Nephron progenitor cell (in vitro differentiated cells): ENCODE measurements at regions not wholly inside any gene's neighbourhood (a gene's known extent, or its start where the extent isn't known, plus 50 kb on each side); places are given as distances from the start of the nearest gene placed in this dataset.

Source experiments
- DNase-seq: peaks from one replicate; pipeline ENCODE4 v3.0.0; 2021
- H3K27ac Mint-ChIP-seq: 2 replicates; pipeline ENCODE4 v1.8.0; 2021; ENCODE audit warnings: mild to moderate bottlenecking, moderate library complexity, mixed read lengths
- H3K27me3 Mint-ChIP-seq: 2 replicates; pipeline ENCODE4 v1.8.0; 2021; ENCODE audit warnings: mild to moderate bottlenecking, low read depth, mixed read lengths; ENCODE audit not compliant: poor library complexity
- H3K36me3 Mint-ChIP-seq: 2 replicates; pipeline ENCODE4 v1.8.0; 2021; ENCODE audit warnings: low read depth, mixed read lengths
- H3K4me1 Mint-ChIP-seq: 2 replicates; pipeline ENCODE4 v1.8.0; 2021; ENCODE audit warnings: mixed read lengths
- H3K4me3 Mint-ChIP-seq: 2 replicates; pipeline ENCODE4 v1.8.0; 2021; ENCODE audit warnings: mild to moderate bottlenecking, moderate library complexity, mixed read lengths
- H3K9me3 Mint-ChIP-seq: 2 replicates; pipeline ENCODE4 v1.8.0; 2021; ENCODE audit warnings: mild to moderate bottlenecking, moderate library complexity, mixed read lengths
- CTCF ChIP-seq: fragments of 200-600 bp; sonication (generic); IDR thresholded peaks from 2 replicates; pipeline ENCODE4 v1.5.0; 2021; ENCODE audit warnings: antibody characterized with exemption

- Mint-ChIP-seq H3K9me3 (peaks cover 8% of the 10 kb centered on the region), H3K27ac (no peak overlapping the region), H3K4me3 (no peak overlapping the region), H3K27me3 (peaks cover 23% of the 10 kb centered on the region), H3K36me3 (no peaks in the 10 kb centered on the region), H3K4me1 (no peaks in the 10 kb centered on the region)
- TF ChIP-seq CTCF = no peak
- no peak for DNase-seq
Observed at GRCh38 chr15:100794008-100794407, 85.6 kb upstream of the ALDH1A3 start.

- Mint-ChIP-seq H3K27me3 (peaks cover 7% of the 10 kb centered on the region), H3K4me1 (peaks cover 21% of the 10 kb centered on the region), H3K4me3 (no peak overlapping the region), H3K9me3 (peaks cover 21% of the 10 kb centered on the region), H3K36me3 (no peaks in the 10 kb centered on the region), H3K27ac (no peak overlapping the region)
- no peak for DNase-seq
- TF ChIP-seq CTCF = no peak
Observed at GRCh38 chr15:100801256-100801900, 78.3 kb upstream of the ALDH1A3 start.

GRCh38 chr15:100802421-100803170 is 77.0 kb upstream of the ALDH1A3 start:
- Mint-ChIP-seq H3K27ac (no peak overlapping the region), H3K9me3 (peaks cover 21% of the 10 kb centered on the region), H3K27me3 (peaks cover 7% of the 10 kb centered on the region), H3K36me3 (no peaks in the 10 kb centered on the region), H3K4me1 (peaks cover 21% of the 10 kb centered on the region), H3K4me3 (no peak overlapping the region)
- no peak for DNase-seq
- no peak for TF ChIP-seq CTCF

- DNase-seq = no peak
- TF ChIP-seq CTCF = no peak
- Mint-ChIP-seq H3K27me3 (peaks cover 6% of the 10 kb centered on the region), H3K4me3 (no peak overlapping the region), H3K27ac (no peak overlapping the region), H3K9me3 (peaks cover 21% of the 10 kb centered on the region), H3K36me3 (no peaks in the 10 kb centered on the region), H3K4me1 (peaks cover 21% of the 10 kb centered on the region)
Observed at GRCh38 chr15:100803171-100803440, 76.5 kb upstream of the ALDH1A3 start.

- Mint-ChIP-seq H3K27me3 (peaks cover 2% of the 10 kb centered on the region), H3K36me3 (no peaks in the 10 kb centered on the region), H3K9me3 (peaks cover 5% of the 10 kb centered on the region), H3K4me3 (no peak overlapping the region), H3K4me1 (peaks cover 10% of the 10 kb centered on the region), H3K27ac (no peak overlapping the region)
- TF ChIP-seq CTCF = no peak
- no peak for DNase-seq
Observed at GRCh38 chr15:100806157-100806556, 73.5 kb upstream of the ALDH1A3 start.

GRCh38 chr15:100807028-100807427 is 72.6 kb upstream of the ALDH1A3 start:
- peaks cover 5% of the 10 kb centered on the region for H3K9me3 Mint-ChIP-seq
- no peak for DNase-seq
- no peaks in the 10 kb centered on the region for H3K36me3 Mint-ChIP-seq
- no peak for TF ChIP-seq CTCF
- H3K27ac Mint-ChIP-seq = no peak overlapping the region
- no peak overlapping the region for H3K4me3 Mint-ChIP-seq
- peaks cover 2% of the 10 kb centered on the region for H3K27me3 Mint-ChIP-seq
- H3K4me1 Mint-ChIP-seq = peaks cover 5% of the 10 kb centered on the region
